ENCODE measurements at regions not wholly inside any gene's neighbourhood (a gene's known extent, or its start where the extent isn't known, plus 50 kb on each side); places are given as distances from the start of the nearest gene placed in this dataset.

GRCh38 chr12:131586269-131586668, 124.6 kb upstream of the SFSWAP start:
- intact Hi-C loops (cut with micrococcal nuclease): no loop called here
- ATAC-seq (no peak), DNase-seq (ENCODE audit: extremely low read depth in 1 of 4, low spot score in 3 of 4) (no peak), FAIRE-seq (no peak)
- Histone ChIP-seq H3K27me3 (ENCODE audit: control insufficient read depth in 2 of 2, insufficient read depth in 2 of 2, low read length in 2 of 2) (peaks cover 0 to 36% of the 10 kb centered on the region in 2 experiments; a peak in 3 of 5 replicates), H3K4me2 (ENCODE audit: insufficient read depth, low read length) (no peak overlapping the region), H3K27ac (ENCODE audit: extremely low read depth, low read depth, low read length) (no peak overlapping the region), H4K20me1 (replicated peaks; ENCODE audit: control insufficient read depth, insufficient read depth, low read length) (no peaks in the 10 kb centered on the region), H3K4me1 (replicated peaks in 1 of 2; ENCODE audit: control insufficient read depth in 2 of 2, insufficient read depth in 2 of 2, low read length in 2 of 2) (0 out of 5 replicates have a peak, but pooled peaks cover 0 to 2% of the 10 kb centered on the region in 2 experiments), H3K9me3 (replicated peaks; ENCODE audit: control insufficient read depth, insufficient read depth, low read depth, low read length) (no peaks in the 10 kb centered on the region; the same call in 1 of the 2 replicates), H3K9ac (ENCODE audit: insufficient read depth in 1 of 2, low read depth in 2 of 2, low read length in 2 of 2) (no peak overlapping the region), H3K79me2 (ENCODE audit: control insufficient read depth, insufficient read depth, low read length) (no peaks in the 10 kb centered on the region), H3K4me3 (no peak overlapping the region), H3K9me1 (ENCODE audit: control insufficient read depth, insufficient read depth, low read length) (no peaks in the 10 kb centered on the region), H2AFZ (ENCODE audit: low read depth, low read length) (no peak overlapping the region), H3K36me3 (ENCODE audit: control insufficient read depth, insufficient read depth, low read length) (no peaks in the 10 kb centered on the region)
- 3% methylated on average over 8 of the region's 9 CpGs for WGBS (ENCODE audit: insufficient coverage, low coverage, missing lambda C conversion rate)
- ChIA-PET CTCF (ENCODE audit: low intra/inter-chr PET ratio) (no interaction called here), POLR2A (interaction anchor here (0.6 kb wide), 1 partner anchor 554 kb away, joined by 3 read pairs; no protein-coding TSS in a partner anchor)
- TF ChIP-seq MAFF (IDR thresholded peaks at IDR 0.05; ENCODE audit: low read length) (no peak), GABPB2 (CRISPR knock-in tag; conservative IDR thresholded peaks at IDR 0.05) (no peak), PHF21A (IDR thresholded peaks at IDR 0.05; ENCODE audit: borderline replicate concordance, low read depth) (no peak), ZBED1 (IDR thresholded peaks at IDR 0.05) (no peak), MTA1 (IDR thresholded peaks at IDR 0.05; ENCODE audit: borderline replicate concordance) (no peak), ZNF174 (CRISPR knock-in tag; IDR thresholded peaks at IDR 0.05) (no peak), POLR2A (conservative IDR thresholded peaks at IDR 0.05) (no peak), STAT5B (CRISPR knock-in tag; IDR thresholded peaks at IDR 0.05) (no peak), NCOA4 (IDR thresholded peaks at IDR 0.05; ENCODE audit: partially characterized antibody) (no peak), ZNF57 (CRISPR knock-in tag; IDR thresholded peaks at IDR 0.05) (no peak), ZNF507 (tag; conservative IDR thresholded peaks at IDR 0.05) (no peak), ZEB2 (IDR thresholded peaks at IDR 0.05) (no peak), CBX2 (IDR thresholded peaks at IDR 0.05; ENCODE audit: insufficient read depth, low read length, poor library complexity, severe bottlenecking) (no peak), SRF (CRISPR knock-in tag; IDR thresholded peaks at IDR 0.05) (no peak)
- TF ChIP-seq, protein P1, sequence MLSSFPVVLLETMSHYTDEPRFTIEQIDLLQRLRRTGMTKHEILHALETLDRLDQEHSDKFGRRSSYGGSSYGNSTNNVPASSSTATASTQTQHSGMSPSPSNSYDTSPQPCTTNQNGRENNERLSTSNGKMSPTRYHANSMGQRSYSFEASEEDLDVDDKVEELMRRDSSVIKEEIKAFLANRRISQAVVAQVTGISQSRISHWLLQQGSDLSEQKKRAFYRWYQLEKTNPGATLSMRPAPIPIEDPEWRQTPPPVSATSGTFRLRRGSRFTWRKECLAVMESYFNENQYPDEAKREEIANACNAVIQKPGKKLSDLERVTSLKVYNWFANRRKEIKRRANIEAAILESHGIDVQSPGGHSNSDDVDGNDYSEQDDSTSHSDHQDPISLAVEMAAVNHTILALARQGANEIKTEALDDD (IDR thresholded peaks at IDR 0.05): no peak
- TF ChIP-seq, protein P2, sequence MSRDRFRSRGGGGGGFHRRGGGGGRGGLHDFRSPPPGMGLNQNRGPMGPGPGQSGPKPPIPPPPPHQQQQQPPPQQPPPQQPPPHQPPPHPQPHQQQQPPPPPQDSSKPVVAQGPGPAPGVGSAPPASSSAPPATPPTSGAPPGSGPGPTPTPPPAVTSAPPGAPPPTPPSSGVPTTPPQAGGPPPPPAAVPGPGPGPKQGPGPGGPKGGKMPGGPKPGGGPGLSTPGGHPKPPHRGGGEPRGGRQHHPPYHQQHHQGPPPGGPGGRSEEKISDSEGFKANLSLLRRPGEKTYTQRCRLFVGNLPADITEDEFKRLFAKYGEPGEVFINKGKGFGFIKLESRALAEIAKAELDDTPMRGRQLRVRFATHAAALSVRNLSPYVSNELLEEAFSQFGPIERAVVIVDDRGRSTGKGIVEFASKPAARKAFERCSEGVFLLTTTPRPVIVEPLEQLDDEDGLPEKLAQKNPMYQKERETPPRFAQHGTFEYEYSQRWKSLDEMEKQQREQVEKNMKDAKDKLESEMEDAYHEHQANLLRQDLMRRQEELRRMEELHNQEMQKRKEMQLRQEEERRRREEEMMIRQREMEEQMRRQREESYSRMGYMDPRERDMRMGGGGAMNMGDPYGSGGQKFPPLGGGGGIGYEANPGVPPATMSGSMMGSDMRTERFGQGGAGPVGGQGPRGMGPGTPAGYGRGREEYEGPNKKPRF (IDR thresholded peaks at IDR 0.05; ENCODE audit: low read depth, low read length): no peak
- in situ Hi-C loops (cut with MboI): no loop called here
- BruUV-seq (replicated peaks): no TSS peak
